H1 (cell line): ENCODE measurements at regions not wholly inside any gene's neighbourhood (a gene's known extent, or its start where the extent isn't known, plus 50 kb on each side); places are given as distances from the start of the nearest gene placed in this dataset.

Experiments used
- CTCF ChIA-PET: fragments of 300-600 bp; sonication (Branson Sonifier 250); formaldehyde crosslinking; loops from one replicate; lab custom pipeline; 2021; ENCODE audit not compliant: partially characterized antibody; lab: Charles Lee
- POLR2A ChIA-PET: fragments of 300-600 bp; sonication (Branson Sonifier 250); formaldehyde crosslinking; loops from one replicate; lab custom pipeline; 2021; ENCODE audit warnings: inconsistent platforms; ENCODE audit not compliant: partially characterized antibody; lab: Charles Lee
- DNase-seq, 2 experiments: peaks; one replicate each; pipeline versions ENCODE4 v3.0.0 to v3.0.0-alpha.2; 2010 to 2022; ENCODE audit warnings: low spot score in 2 of 2, low read depth in 1 of 2, mixed read lengths in 1 of 2
- FAIRE-seq: peaks from 2 replicates; lab custom pipeline; 2011; peaks lifted over from hg19 to GRCh38; lab: Jason Lieb, UNC
- H2AFZ ChIP-seq: 2 replicates; pipeline ENCODE4 v1.8.1; 2012; ENCODE audit warnings: low read length, inconsistent platforms
- H2AK5ac ChIP-seq: 2 replicates; pipeline ENCODE4 v1.6.1; 2013; ENCODE audit warnings: low read depth, low read length
- H2BK120ac ChIP-seq: replicated peaks from 2 replicates; pipeline ENCODE3; 2013; ENCODE audit warnings: low read depth, low read length, inconsistent platforms
- H2BK12ac ChIP-seq: 2 replicates; pipeline ENCODE4 v1.6.1; 2013; ENCODE audit warnings: low read depth, low read length
- H2BK15ac ChIP-seq: 2 replicates; pipeline ENCODE4 v1.6.1; 2013; ENCODE audit warnings: low read length
- H2BK20ac ChIP-seq: 2 replicates; pipeline ENCODE4 v1.6.1; 2013; ENCODE audit warnings: low read length
- H2BK5ac ChIP-seq: 2 replicates; pipeline ENCODE4 v1.6.1; 2013; ENCODE audit warnings: low read depth, low read length
- H3K14ac ChIP-seq: 2 replicates; pipeline ENCODE4 v1.6.1; 2013; ENCODE audit warnings: inconsistent platforms; ENCODE audit not compliant: insufficient read length
- H3K18ac ChIP-seq: 2 replicates; pipeline ENCODE4 v1.6.1; 2013; ENCODE audit warnings: low read length; ENCODE audit errors: extremely low read depth
- H3K23ac ChIP-seq: 2 replicates; pipeline ENCODE4 v1.6.1; 2013; ENCODE audit warnings: inconsistent platforms; ENCODE audit not compliant: insufficient read length
- H3K23me2 ChIP-seq: 2 replicates; pipeline ENCODE4 v1.6.1; 2013; ENCODE audit warnings: low read depth, low read length
- H3K27ac ChIP-seq: 2 replicates; pipeline ENCODE4 v1.6.1; 2011; ENCODE audit warnings: low read depth, low read length, inconsistent platforms
- H3K27me3 ChIP-seq, 4 experiments: replicated peaks in 1 of 4; 1 replicate in 1 of 4; 2 replicates in 3 of 4; pipeline versions ENCODE4 v1.6.1 to v1.8.1; 2011 to 2013; ENCODE audit warnings: low read length in 3 of 4, mild to moderate bottlenecking in 3 of 4, inconsistent platforms in 2 of 4, mixed read lengths in 2 of 4, moderate library complexity in 1 of 4; ENCODE audit not compliant: control insufficient read depth in 3 of 4, insufficient read depth in 3 of 4; ENCODE audit errors: extremely low read depth in 1 of 4
- H3K36me3 ChIP-seq, 4 experiments: 2 replicates each; pipeline versions ENCODE4 v1.6.1 to v1.8.1; 2011 to 2013; ENCODE audit warnings: mild to moderate bottlenecking in 4 of 4, low read length in 3 of 4, moderate library complexity in 2 of 4, control low read depth in 1 of 4, inconsistent platforms in 1 of 4; ENCODE audit not compliant: insufficient read depth in 4 of 4, control insufficient read depth in 2 of 4
- H3K4ac ChIP-seq: replicated peaks from 2 replicates; pipeline ENCODE3; 2013; ENCODE audit warnings: low read length, low read depth, mixed read lengths, inconsistent platforms; ENCODE audit not compliant: insufficient read length
- H3K4me1 ChIP-seq, 4 experiments: replicated peaks in 1 of 4; 1 replicate in 1 of 4; 2 replicates in 3 of 4; pipeline versions ENCODE4 v1.6.1 to v1.8.1; 2011 to 2013; ENCODE audit warnings: low read length in 3 of 4, inconsistent platforms in 2 of 4, mixed read lengths in 1 of 4; ENCODE audit not compliant: insufficient read depth in 4 of 4, control insufficient read depth in 3 of 4
- H3K4me2 ChIP-seq, 2 experiments: 2 replicates each; pipeline versions ENCODE4 v1.6.1 to v1.8.1; 2011 to 2013; ENCODE audit warnings: low read depth in 2 of 2, low read length in 2 of 2, control low read depth in 1 of 2, inconsistent platforms in 1 of 2, mild to moderate bottlenecking in 1 of 2; ENCODE audit not compliant: insufficient read depth in 1 of 2
- H3K4me3 ChIP-seq, 4 experiments: fragments of 200-600, 300-600 bp in 1 of 4; sonication (generic), shearing (Covaris generic), sonication (Bioruptor Twin) in 1 of 4; 2 replicates each; pipeline versions ENCODE4 v1.5.1 to v1.8.1; 2011 to 2016; ENCODE audit warnings: low read length in 4 of 4, low read depth in 3 of 4, control low read depth in 2 of 4, inconsistent platforms in 2 of 4, mild to moderate bottlenecking in 2 of 4, mixed read lengths in 1 of 4, moderate library complexity in 1 of 4; ENCODE audit not compliant: insufficient read depth in 2 of 4; ENCODE audit errors: extremely low read depth in 1 of 4
- H3K56ac ChIP-seq: replicated peaks from 2 replicates; pipeline ENCODE3; 2013; ENCODE audit warnings: low read depth, mild to moderate bottlenecking, mixed read lengths, low read length, inconsistent platforms; ENCODE audit not compliant: insufficient read length
- H3K79me1 ChIP-seq: 2 replicates; pipeline ENCODE4 v1.6.1; 2013; ENCODE audit warnings: low read depth, low read length, control low read depth
- H3K79me2 ChIP-seq, 2 experiments: 2 replicates each; pipeline versions ENCODE4 v1.6.1 to v1.8.1; 2012 to 2013; ENCODE audit warnings: low read length in 2 of 2, mild to moderate bottlenecking in 2 of 2, inconsistent platforms in 1 of 2; ENCODE audit not compliant: insufficient read depth in 2 of 2, control insufficient read depth in 1 of 2
- H3K9ac ChIP-seq, 4 experiments: replicated peaks in 1 of 4; 1 replicate in 1 of 4; 2 replicates in 3 of 4; pipeline versions ENCODE4 v1.6.1 to v1.8.1; 2011 to 2013; ENCODE audit warnings: low read depth in 3 of 4, low read length in 3 of 4, control low read depth in 2 of 4, mild to moderate bottlenecking in 2 of 4, moderate library complexity in 2 of 4, inconsistent platforms in 1 of 4; ENCODE audit errors: extremely low read depth in 1 of 4
- H3K9me3 ChIP-seq, 2 experiments: 2 replicates each; pipeline versions ENCODE4 v1.6.1 to v1.8.1; 2012 to 2013; ENCODE audit warnings: mild to moderate bottlenecking in 2 of 2, moderate library complexity in 2 of 2, control low read depth in 1 of 2, inconsistent platforms in 1 of 2, low read depth in 1 of 2, low read length in 1 of 2, mixed read lengths in 1 of 2; ENCODE audit not compliant: insufficient read depth in 2 of 2
- H4K20me1 ChIP-seq, 2 experiments: replicated peaks in 1 of 2; 2 replicates each; pipeline versions ENCODE3 to v1.8.1; 2011 to 2013; ENCODE audit warnings: inconsistent platforms in 2 of 2, low read length in 2 of 2, mild to moderate bottlenecking in 1 of 2; ENCODE audit not compliant: insufficient read depth in 2 of 2, control insufficient read depth in 1 of 2
- H4K5ac ChIP-seq: 2 replicates; pipeline ENCODE4 v1.6.1; 2013; ENCODE audit warnings: low read length, low read depth, mixed read lengths, inconsistent platforms; ENCODE audit not compliant: insufficient read length
- H4K8ac ChIP-seq: 2 replicates; pipeline ENCODE4 v1.8.0; 2013; ENCODE audit warnings: mild to moderate bottlenecking, moderate library complexity, low read length, inconsistent platforms; ENCODE audit not compliant: insufficient read depth; ENCODE audit errors: extremely low read depth
- H4K91ac ChIP-seq: replicated peaks from 2 replicates; pipeline ENCODE3; 2013; ENCODE audit warnings: low read length, mixed read lengths, inconsistent platforms; ENCODE audit not compliant: insufficient read length
- CBX5 ChIP-seq: fragments of 300-800, 300-1000 bp; sonication (generic); IDR thresholded peaks from 2 replicates; pipeline ENCODE4 v1.7.1; 2016; ENCODE audit warnings: antibody characterized with exemption, low read length, low read depth
- CHD2 ChIP-seq: IDR thresholded peaks from 2 replicates; pipeline ENCODE4 v1.6.1; 2012; ENCODE audit warnings: low read length, improper control_type of control experiment
- EGR1 ChIP-seq: IDR thresholded peaks from 2 replicates; pipeline ENCODE4 v1.6.1; 2011; ENCODE audit warnings: low read depth, low read length, borderline replicate concordance
- EP300 ChIP-seq, 2 experiments: IDR thresholded peaks; 1 replicate in 1 of 2; 2 replicates in 1 of 2; pipeline ENCODE4 v1.6.1; 2011 to 2012; ENCODE audit warnings: low read depth in 2 of 2, low read length in 2 of 2, mild to moderate bottlenecking in 2 of 2, borderline replicate concordance in 1 of 2, inconsistent platforms in 1 of 2, moderate library complexity in 1 of 2
- KDM1A ChIP-seq: fragments of 200-600, 300-600 bp; sonication (generic); IDR thresholded peaks from 2 replicates; pipeline ENCODE4 v1.7.1; 2016; ENCODE audit warnings: mild to moderate bottlenecking, low read length, borderline replicate concordance
- RBBP5 ChIP-seq: IDR thresholded peaks from 2 replicates; pipeline ENCODE4 v1.7.1; 2012; ENCODE audit warnings: low read depth, mild to moderate bottlenecking, inconsistent platforms, low read length, moderate library complexity, borderline replicate concordance
- SRF ChIP-seq: IDR thresholded peaks from 2 replicates; pipeline ENCODE4 v1.6.1; 2011; ENCODE audit warnings: mild to moderate bottlenecking, low read depth, low read length, moderate library complexity
- ZNF274 ChIP-seq: IDR thresholded peaks from 2 replicates; pipeline ENCODE4 v1.7.0; 2012; ENCODE audit warnings: low read length, borderline replicate concordance; ENCODE audit errors: extremely low read depth
- WGBS, 2 experiments: shearing (Covaris generic) in 1 of 2; methylation state at CpG; one replicate each; pipeline versions ENCODE4 v1.1.6 to v1.1.7; 2013 to 2015; ENCODE audit warnings: low lambda C conversion rate in 2 of 2, mixed read lengths in 2 of 2, inconsistent platforms in 1 of 2, low coverage in 1 of 2, missing lambda C conversion rate in 1 of 2; ENCODE audit not compliant: insufficient replicate concordance in 2 of 2, insufficient coverage in 1 of 2, insufficient read length in 1 of 2; ENCODE audit errors: extremely low coverage in 1 of 2, missing lambda C conversion rate in 1 of 2; 5-methylcytosine and 5-hydroxymethylcytosine counted together
- TF ChIP-seq, protein P1 (sequence below), 3 experiments: IDR thresholded peaks; 1 replicate in 2 of 3; 2 replicates in 1 of 3; pipeline versions ENCODE4 v1.5.1 to v1.6.1; 2011; ENCODE audit warnings: low read length in 3 of 3, mild to moderate bottlenecking in 3 of 3, inconsistent platforms in 2 of 3, low read depth in 1 of 3, moderate library complexity in 1 of 3; ENCODE audit not compliant: insufficient read depth in 1 of 3; ENCODE audit errors: control extremely low read depth in 1 of 3

DNA sequence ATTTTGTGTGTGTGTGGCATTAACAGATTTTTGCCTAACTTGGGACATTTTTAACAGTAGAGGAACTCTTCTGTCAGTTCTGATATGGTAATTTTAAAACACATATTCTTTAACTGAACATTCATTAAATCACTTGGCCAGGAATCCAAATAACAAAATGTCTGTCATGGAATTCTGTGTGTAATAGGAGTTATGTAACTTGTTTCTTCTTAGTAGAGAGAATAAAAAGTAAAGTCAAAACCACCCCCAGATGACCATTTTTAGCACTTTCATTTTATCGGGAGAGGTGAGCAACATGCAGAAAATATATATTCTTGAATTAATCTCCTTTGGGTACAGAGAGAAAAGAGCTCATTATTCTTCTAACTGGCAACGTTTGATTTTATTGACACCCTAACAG lies 1740.3 kb downstream of the STIM2 start:
- Histone ChIP-seq H2BK20ac (no peak overlapping the region), H3K9ac (no peak overlapping the region), H3K79me2 (no peaks in the 10 kb centered on the region), H3K27me3 (no peaks in the 10 kb centered on the region), H4K91ac (no peak overlapping the region), H3K18ac (no peak overlapping the region), H4K5ac (no peak overlapping the region), H3K27ac (no peak overlapping the region), H2AK5ac (no peak overlapping the region), H3K4me1 (no peaks in the 10 kb centered on the region), H4K20me1 (no peaks in the 10 kb centered on the region), H3K9me3 (peaks cover 0 to 3% of the 10 kb centered on the region in 2 experiments; a peak in 2 of 4 replicates), H3K36me3 (no peaks in the 10 kb centered on the region), H3K56ac (no peak overlapping the region), H3K4me3 (no peak overlapping the region), H2BK120ac (no peak overlapping the region), H2BK12ac (no peak overlapping the region), H2BK15ac (no peak overlapping the region), H3K14ac (no peak overlapping the region), H3K4me2 (no peak overlapping the region), H3K23ac (no peak overlapping the region), H2BK5ac (no peak overlapping the region), H3K23me2 (no peaks in the 10 kb centered on the region), H2AFZ (no peak overlapping the region), H3K79me1 (no peaks in the 10 kb centered on the region), H4K8ac (no peak overlapping the region), H3K4ac (no peak overlapping the region)
- 92% methylated on average over 2 of the region's 2 CpGs; no CpG with 5 or more reads in 1 of the 2 experiments for WGBS, 2 experiments
- no peak for DNase-seq
- POLR2A ChIA-PET = no interaction called here
- TF ChIP-seq SRF (no peak), EGR1 (no peak), CHD2 (no peak), RBBP5 (no peak), CBX5 (no peak), ZNF274 (no peak), KDM1A (no peak), EP300 (IDR thresholded peaks at IDR 0.05; ENCODE audit: borderline replicate concordance in 1 of 2, low read depth in 2 of 2, low read length in 2 of 2) (no peak)
- TF ChIP-seq, protein P1, sequence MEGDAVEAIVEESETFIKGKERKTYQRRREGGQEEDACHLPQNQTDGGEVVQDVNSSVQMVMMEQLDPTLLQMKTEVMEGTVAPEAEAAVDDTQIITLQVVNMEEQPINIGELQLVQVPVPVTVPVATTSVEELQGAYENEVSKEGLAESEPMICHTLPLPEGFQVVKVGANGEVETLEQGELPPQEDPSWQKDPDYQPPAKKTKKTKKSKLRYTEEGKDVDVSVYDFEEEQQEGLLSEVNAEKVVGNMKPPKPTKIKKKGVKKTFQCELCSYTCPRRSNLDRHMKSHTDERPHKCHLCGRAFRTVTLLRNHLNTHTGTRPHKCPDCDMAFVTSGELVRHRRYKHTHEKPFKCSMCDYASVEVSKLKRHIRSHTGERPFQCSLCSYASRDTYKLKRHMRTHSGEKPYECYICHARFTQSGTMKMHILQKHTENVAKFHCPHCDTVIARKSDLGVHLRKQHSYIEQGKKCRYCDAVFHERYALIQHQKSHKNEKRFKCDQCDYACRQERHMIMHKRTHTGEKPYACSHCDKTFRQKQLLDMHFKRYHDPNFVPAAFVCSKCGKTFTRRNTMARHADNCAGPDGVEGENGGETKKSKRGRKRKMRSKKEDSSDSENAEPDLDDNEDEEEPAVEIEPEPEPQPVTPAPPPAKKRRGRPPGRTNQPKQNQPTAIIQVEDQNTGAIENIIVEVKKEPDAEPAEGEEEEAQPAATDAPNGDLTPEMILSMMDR (IDR thresholded peaks at IDR 0.05; ENCODE audit: control extremely low read depth in 1 of 3, insufficient read depth in 1 of 3, low read depth in 1 of 3, low read length in 3 of 3) = no peak
- CTCF ChIA-PET = no interaction called here
- no peak for FAIRE-seq
